GM18519 (cell line): ENCODE measurements at regions not wholly inside any gene's neighbourhood (a gene's known extent, or its start where the extent isn't known, plus 50 kb on each side); places are given as distances from the start of the nearest gene placed in this dataset.
"Not testable (repeated sequence)": the region's sequence is repeated elsewhere in the genome, so short reads cannot be mapped to it uniquely, and the experiment has no call there.

Experiments
- ATAC-seq: cut with Tn5 transposase; IDR thresholded peaks from one replicate; pipeline ENCODE4 v1.9.1; 2021; ENCODE audit warnings: mild to moderate bottlenecking, moderate library complexity; ENCODE audit not compliant: unreplicated experiment, low FRiP score

DNA sequence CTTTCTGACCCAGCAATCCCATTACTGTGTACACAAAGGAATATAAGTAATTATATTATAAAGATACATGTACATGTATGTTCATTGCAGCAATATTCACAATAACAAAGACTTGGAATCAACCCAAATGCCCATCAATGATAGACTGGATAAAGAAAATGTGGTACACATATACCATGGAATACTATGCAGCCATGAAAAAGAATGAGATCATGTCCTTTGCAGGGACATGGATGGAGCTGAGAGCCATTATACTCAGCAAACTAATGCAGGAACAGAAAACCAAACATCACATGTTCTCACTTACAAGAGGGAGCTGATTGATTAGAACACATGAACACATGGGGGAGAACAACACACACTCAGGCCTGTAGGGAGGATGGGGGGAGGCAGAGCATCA, 286.1 kb downstream of the SOCS6 start:
- not testable (repeated sequence) for ATAC-seq

- ATAC-seq = not testable (repeated sequence)
Observed at GRCh38 chr18:70569647-70570046, 280.8 kb downstream of the SOCS6 start.

- ATAC-seq = no peak
Observed at GRCh38 chr18:70559446-70559845, 270.6 kb downstream of the SOCS6 start.

DNA sequence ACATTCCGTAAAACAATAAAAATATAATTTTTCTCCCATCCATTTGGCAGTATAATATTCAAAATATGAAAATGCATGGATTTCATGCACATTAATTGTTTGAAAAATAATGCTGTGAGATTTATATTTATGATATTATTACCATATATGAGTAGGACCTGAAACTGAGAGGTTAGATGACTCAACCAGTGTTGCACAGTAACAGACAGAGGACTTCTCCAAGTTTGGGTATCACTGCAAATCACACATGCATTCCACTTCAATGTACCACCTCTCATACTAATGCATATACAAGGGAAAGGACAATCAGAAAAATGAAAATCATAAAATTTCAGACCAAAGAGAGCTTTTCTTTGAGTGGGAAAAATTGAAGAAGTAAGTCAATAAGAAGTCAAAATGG, 269.5 kb downstream of the SOCS6 start:
- no peak for ATAC-seq

DNA sequence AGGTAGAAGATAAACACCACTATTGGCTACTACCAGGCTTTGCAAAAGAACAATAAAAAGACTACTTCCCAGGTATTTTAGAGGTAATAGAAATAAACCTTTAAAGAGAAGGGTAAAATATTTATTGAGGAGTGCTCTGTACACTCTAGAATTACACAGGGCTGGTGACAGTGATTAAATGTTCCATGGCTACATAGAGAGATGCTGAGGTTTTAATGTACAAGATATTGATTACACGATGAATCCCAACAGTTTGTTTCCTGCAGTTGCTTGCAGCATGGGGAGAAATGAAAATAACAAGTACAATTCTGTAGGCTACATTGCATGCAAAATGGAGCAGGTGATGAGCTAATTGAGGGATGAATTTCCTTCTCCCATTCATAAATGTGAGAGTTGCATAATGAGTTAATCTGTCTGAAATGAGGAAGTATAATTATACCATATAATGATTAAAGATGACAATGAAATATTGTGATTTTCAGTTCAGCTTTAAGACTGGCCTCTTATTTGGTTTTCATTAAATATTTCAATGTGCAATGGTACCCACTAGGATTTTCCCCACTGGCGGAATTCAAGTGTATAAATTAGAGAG, 266.1 kb downstream of the SOCS6 start:
- ATAC-seq = no peak

DNA sequence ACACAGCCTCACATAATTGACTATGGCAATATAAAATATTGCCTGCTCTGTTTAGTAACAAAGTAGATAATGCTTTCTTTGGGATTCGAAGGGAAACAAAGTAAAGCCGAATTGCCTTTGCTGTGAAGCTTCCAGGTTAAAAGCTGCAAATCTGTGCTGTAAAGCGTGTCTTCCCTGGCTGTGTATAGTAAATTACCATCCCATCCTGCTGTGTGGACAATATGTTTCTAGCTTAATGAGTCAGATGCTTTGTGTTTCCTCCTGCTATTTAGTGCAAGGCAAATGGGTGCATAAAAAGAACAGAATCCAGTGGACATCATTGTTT, 265.1 kb downstream of the SOCS6 start:
- ATAC-seq = no peak

DNA sequence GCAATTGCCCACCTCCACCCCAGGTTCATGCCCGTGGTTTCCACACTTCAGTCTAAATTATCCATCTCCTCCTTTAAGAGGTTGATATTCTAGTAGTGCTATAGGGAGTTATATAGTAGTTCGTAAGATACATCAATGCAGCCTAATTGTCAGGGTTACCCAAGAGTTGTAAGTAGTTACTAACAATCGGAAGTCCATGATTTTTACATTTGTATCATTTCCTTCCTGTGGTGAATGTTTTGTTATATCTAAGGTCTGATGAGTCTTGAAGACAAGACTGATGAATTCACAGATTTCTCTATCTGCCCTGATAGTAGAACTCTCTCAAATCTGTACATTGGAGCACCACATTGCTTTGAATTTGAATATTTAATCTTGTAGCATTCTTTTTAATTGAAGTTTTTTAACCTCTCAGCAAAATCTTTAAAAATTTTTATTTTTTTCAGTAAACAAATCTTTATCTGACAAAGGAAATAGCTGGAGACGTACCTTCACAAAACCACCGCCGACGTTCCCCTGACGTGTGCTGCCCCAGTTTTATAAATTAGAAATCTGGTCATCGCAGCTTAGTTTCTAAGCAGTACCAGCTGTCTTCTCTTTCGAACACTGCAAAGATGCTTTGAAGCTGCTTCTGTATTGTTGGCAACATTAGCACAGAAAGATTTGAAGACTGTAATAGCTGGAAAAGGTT, 264.5 kb downstream of the SOCS6 start:
- no peak for ATAC-seq

DNA sequence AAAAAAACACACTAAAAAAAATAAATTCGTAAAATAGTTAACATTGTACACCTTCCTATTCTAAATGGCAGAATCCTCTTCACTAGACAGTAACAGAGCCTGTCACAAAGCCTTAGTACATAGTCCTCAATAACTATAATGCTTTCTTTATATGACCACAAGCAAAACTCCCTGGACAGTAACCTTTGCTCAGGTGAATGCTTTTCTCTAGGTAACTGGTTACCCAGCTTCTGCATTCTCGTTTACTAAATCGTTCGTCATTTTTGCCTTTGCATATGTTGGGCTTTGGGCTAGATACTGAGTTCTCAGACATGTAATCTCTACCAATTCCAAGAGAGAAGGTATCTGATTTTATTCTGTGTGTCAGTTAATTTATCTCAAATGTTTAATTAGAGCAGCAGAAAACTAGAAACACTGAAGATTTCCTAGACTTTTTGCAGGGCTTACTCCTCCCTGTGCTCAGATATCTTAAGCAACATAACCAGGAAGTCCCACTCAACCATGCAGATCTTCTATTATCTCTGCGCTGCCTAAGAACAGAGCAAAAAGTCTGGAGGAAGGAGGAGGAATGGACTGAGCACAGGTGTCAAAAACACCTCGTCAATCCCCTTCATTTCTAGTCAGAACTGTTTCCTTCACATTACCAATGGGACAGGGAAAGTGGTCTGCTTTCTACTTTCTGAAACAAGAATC, 247.7 kb downstream of the SOCS6 start:
- no peak for ATAC-seq

GRCh38 chr18:70535041-70535440, 246.2 kb downstream of the SOCS6 start:
- ATAC-seq = no peak

GRCh38 chr18:70525322-70525721, 236.5 kb downstream of the SOCS6 start:
- ATAC-seq = not testable (repeated sequence)

DNA sequence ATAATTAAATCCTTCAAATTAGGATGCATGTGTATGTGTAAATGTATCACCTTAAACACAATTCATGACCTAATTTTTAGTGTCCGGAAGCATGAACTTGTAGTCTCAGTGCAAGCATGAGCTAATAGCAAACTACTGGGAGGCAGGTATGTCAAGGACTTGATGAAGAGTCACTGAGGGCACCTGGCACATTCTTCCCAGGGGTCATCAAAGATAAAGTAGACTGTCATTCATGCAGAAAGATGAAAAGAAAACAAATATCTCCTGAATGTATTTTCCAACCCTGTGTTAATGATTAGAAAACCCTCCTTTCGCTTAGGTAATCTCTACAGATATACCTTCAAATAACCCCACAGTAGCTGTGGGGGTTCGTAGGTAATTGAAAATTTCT, 234.9 kb downstream of the SOCS6 start:
- ATAC-seq = no peak

DNA sequence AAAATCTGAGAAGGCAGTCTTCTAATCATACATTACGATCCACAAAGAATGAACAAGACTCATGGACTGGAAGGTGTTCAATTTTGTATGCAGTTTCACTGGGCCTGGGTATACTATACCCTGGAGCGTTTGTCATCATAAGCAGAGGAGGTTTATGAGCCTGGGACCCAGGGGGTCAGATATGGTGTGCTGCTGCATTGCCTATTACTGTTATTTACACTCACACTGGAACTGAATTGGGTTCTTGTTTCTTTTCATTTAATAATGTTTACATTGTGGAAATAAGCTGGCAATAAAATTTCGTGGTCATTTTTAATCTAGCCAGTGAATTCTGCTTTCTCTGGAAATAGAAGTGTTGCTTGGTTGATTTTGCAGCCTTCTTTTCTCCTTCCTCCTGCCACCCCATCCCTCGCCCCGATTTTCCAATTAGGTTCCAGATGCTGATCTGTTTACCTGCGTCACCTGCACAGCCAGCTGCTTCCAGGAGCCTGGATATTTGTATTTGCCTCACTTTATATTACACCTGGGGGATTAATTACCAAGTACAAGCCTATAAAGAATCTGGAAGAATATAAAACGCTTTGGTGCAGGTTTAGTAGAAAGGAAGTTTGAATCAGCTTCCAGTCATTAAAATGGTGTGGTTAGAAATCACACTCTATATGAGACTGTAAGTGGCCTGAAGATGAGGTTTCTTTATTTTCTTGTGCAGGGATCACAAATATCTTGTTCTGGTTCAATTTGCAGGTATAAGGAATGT, 234.4 kb downstream of the SOCS6 start:
- no peak for ATAC-seq

DNA sequence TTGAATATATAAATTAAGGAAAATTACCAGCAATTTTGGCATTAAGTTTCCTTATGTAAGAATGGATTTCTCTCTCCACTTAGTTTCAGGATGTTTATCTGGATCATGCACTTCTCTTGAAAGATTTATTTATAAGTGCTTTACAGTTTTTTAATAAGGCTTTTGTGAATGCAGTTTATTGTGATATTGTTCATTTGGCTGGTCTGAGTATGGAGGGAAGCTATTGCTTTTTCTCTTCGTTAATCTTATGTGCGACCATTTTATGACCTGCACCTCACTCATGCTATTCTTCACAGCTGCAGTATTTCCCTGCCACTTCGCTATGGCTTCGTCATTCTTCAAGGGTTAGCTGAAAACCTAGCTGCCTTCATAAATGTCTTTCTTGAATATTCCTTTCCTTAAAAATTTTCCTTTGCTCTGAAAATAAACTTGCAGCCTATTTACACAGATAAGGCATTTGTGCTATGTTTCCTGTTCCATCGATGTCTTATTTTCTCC, 233.4 kb downstream of the SOCS6 start:
- ATAC-seq = no peak

DNA sequence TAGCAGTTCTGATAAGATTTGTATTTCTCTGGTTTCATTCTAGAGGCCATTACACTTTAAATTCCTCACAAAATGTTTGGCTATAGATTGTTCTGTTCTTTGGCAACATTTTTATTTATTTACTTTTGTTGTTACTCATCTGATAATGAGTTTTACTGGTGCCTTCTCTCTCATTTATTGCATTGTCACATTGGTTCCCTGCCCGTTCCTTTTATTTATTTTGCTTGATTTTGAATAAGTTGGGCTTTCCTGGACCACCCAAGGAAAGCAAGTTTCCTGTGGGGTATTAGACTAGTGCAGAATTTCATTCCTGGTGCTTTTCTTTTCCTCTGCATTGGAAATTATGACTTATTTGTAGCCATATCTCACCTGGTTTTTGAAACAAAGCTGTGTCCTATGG, 232.0 kb downstream of the SOCS6 start:
- no peak for ATAC-seq

DNA sequence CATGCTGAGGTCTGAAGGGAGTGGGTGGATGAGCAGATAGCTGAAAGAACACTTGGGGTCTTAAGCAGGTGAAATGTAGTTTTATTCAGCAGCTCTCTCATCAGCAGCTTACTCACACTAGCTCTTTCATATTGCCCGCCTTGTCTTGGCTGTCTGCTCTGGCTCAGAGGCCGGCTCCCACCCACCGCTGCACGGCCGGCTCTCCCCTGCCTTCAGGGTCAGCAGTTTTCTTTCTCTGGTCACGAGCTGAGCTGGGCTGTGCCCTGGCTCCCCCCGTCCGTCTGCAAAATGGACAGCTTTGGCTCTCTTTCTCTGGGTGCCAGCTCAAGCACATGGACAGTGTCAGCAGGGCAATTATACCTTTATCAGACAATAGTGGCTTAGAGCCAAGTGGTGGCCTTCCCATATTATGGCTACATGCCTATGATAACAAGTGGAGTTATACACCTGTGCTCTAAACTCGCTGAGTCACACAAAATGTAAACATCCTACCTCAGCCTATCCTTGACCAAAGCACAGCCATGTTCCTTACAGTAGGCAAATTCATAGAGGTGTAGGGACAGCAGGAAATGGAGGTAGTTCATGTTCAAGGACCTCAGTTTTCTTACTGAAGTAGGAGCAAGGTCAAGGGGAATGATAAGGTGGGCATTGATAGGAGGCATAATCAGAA, 224.8 kb downstream of the SOCS6 start:
- no peak for ATAC-seq

- no peak for ATAC-seq
Observed at GRCh38 chr18:70507970-70508369, 219.1 kb downstream of the SOCS6 start.

- ATAC-seq = no peak
Observed at GRCh38 chr18:70506511-70506910, 217.7 kb downstream of the SOCS6 start.

DNA sequence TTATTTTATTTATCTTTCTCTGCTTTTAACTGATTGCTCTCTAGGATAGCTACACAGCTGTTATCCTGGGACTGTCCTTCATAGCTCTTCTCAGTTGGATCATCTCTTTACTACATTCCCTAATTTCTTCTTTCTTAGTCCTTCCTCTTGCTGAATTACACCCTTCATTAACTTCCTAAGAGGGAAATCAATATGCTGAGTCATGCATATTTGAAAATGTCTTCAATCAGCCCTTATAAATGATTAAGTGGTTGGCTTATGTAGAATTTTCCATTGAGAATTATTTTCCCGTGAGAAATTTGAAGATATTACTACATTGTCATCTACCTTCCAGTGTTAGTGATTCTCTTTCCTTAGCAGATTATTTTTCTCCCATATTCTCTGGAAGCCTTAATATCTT, 214.2 kb downstream of the SOCS6 start:
- ATAC-seq = no peak

DNA sequence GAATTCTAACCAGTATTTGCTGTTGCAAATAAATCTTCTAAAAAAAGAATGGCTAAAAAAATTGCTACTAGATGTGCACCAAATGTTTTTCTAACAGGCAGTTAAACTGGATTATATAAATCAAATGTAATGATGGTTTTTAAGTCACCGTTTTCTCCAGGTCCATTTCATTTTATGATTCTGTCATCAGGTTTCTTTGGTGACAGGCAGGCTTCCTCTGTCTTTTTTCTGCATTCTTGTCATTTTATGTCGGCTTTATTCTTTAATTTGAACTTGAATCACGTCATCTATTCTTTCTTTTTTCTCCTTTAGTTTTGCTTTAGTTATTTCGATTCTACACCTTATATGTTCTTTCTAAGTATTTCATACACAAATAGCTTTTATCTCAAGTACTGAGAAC, 212.5 kb downstream of the SOCS6 start:
- ATAC-seq = no peak

DNA sequence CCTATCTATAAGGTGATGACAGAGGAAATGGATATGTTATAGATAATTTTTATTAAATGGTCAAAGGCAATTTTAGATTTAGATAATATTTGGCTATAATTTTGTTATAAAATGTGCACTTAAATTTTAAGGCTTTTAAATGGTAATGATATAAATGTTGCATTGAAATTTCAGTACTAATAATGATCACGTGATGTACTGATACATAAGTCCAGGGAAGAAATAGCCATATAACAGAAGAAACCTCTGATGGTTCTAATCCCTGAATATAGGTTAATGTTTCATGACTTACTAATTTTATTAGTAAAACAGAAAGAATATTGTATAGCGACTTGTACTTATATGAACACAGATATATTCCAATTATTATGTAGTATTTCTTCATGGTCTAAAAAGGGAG, 211.9 kb downstream of the SOCS6 start:
- no peak for ATAC-seq

DNA sequence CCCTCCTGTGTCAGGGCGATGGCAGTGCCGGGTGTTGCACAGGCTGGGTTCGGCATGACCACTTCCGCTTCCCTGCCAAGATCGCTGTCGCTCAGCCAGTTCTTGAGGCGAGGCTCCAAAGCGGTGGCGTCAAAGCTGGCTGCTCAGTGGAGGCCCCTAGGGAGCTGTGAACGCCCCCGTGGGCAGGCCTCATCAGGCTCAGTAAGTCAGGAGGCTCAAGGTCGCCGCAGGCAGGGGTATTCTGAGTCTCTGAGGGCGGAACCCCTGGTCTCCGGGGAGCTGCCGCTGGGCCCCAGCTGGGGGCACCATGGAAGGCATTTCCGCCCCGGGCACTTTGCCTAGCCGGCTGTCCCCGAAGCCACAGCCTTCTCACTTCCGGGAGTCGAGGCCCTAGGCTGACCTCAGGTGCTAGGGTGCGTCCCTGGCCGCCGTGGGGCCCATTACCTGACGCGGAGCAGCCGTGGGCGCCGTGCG, 210.4 kb downstream of the SOCS6 start:
- ATAC-seq = no peak
